ENCODE measurements at regions not wholly inside any gene's neighbourhood (a gene's known extent, or its start where the extent isn't known, plus 50 kb on each side); places are given as distances from the start of the nearest gene placed in this dataset.

DNA sequence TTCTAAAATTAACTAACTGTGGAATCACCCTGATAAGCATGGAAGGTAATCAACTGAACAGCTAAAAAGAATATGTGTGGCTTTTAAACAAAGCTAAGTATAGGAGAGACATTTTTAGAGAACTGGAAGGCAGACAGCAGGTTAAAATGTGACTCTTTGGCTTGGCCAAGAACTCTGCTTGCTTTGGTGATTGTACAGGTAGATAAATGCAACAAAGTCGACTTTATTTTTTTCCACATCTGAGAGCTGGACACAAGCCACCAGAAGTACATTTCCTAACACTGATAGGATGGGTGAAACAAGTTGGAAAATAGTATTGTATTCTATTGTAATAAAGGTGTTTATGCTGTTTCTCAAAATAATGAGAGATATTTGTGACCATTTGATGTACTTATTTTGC lies 84.1 kb downstream of the RBMX2 start:
- TF ChIP-seq EZH2 (IDR thresholded peaks at IDR 0.05) (no peak), ATF3 (IDR thresholded peaks at IDR 0.05) (no peak), ZNF274 (IDR thresholded peaks at IDR 0.05; ENCODE audit: low read depth, low read length) (no peak), CTCF (IDR thresholded peaks at IDR 0.05 in 2 of 3, conservative IDR thresholded peaks at IDR 0.05 in 1 of 3; ENCODE audit: borderline replicate concordance in 1 of 3, insufficient read depth in 1 of 3, low read depth in 2 of 3, low read length in 2 of 3) (no peak)
